GM13977 (cell line): ENCODE measurements at regions not wholly inside any gene's neighbourhood (a gene's known extent, or its start where the extent isn't known, plus 50 kb on each side); places are given as distances from the start of the nearest gene placed in this dataset.
"Not testable (repeated sequence)": the region's sequence is repeated elsewhere in the genome, so short reads cannot be mapped to it uniquely, and the experiment has no call there.

Experiments used
- DNase-seq: peaks from one replicate; pipeline ENCODE4 v3.0.0; 2012; ENCODE audit warnings: low spot score
- CTCF ChIP-seq: IDR thresholded peaks from 2 replicates; pipeline ENCODE4 v1.5.1; 2012; ENCODE audit warnings: mild to moderate bottlenecking, control low read depth; ENCODE audit not compliant: insufficient read depth; ENCODE audit errors: extremely low read depth, missing control alignments
- in situ Hi-C: fragments of 300-500 bp; cut with MboI; formaldehyde crosslinking; loops from one replicate; pipeline ENCODE4 v1.12.0; 2022; ENCODE audit warnings: low sequenced_read_pairs, low pct_unique_long_range_greater_than_20kb, mixed read lengths, inconsistent platforms; ENCODE audit not compliant: unreplicated experiment

GRCh38 chr6:78623554-78623953 is 243.8 kb upstream of the IRAK1BP1 start:
- TF ChIP-seq CTCF = no peak
- in situ Hi-C loops = no loop called here
- DNase-seq = no peak

- no peak for DNase-seq
- no peak for TF ChIP-seq CTCF
- in situ Hi-C loops = no loop called here
These were observed 238.1 kb upstream of the IRAK1BP1 start for GRCh38 chr6:78629154-78629721.

GRCh38 chr6:78629836-78630235 is 237.5 kb upstream of the IRAK1BP1 start:
- TF ChIP-seq CTCF = no peak
- DNase-seq = no peak
- in situ Hi-C loops = no loop called here

- in situ Hi-C loops = no loop called here
- TF ChIP-seq CTCF = no peak
- DNase-seq = no peak
These were observed 235.4 kb upstream of the IRAK1BP1 start for GRCh38 chr6:78631976-78632375.

GRCh38 chr6:78639111-78640110 is 227.9 kb upstream of the IRAK1BP1 start:
- in situ Hi-C loops = no loop called here
- DNase-seq = no peak
- TF ChIP-seq CTCF = no peak

GRCh38 chr6:78643976-78644375 is 223.4 kb upstream of the IRAK1BP1 start:
- in situ Hi-C loops = not testable (repeated sequence)

GRCh38 chr6:78646542-78647415 is 220.6 kb upstream of the IRAK1BP1 start:
- in situ Hi-C loops, DNase-seq: not testable (repeated sequence)

More at GRCh38 chr6:78643976-78644375, 223.4 kb upstream of the IRAK1BP1 start:
- not testable (repeated sequence) for DNase-seq

- in situ Hi-C loops, DNase-seq: not testable (repeated sequence)
These were observed 201.5 kb upstream of the IRAK1BP1 start for GRCh38 chr6:78665819-78666218.
